ENCODE measurements at regions not wholly inside any gene's neighbourhood (a gene's known extent, or its start where the extent isn't known, plus 50 kb on each side); places are given as distances from the start of the nearest gene placed in this dataset.

- Histone ChIP-seq H3K27me3 (no peaks in the 10 kb centered on the region), H3K36me3 (no peaks in the 10 kb centered on the region), H3K4me3 (no peak overlapping the region), H3K27ac (no peak overlapping the region), H3K9me3 (no peaks in the 10 kb centered on the region), H3K4me1 (no peaks in the 10 kb centered on the region)
- intact Hi-C loops (cut with DNase I): no loop called here
- TF ChIP-seq POLR2A (IDR thresholded peaks at IDR 0.05) (no peak), CTCF (IDR thresholded peaks at IDR 0.05) (no peak)
- whole genome bisulfite sequencing (ENCODE audit: insufficient coverage, low coverage, low lambda C conversion rate, missing lambda C conversion rate): 71% methylated on average over 6 of the region's 6 CpGs
- DNase-seq (no peak), ATAC-seq (no peak)
Measured at GRCh38 chr2:204024906-204025475, 88.4 kb downstream of the ICOS start.

- ATAC-seq (no peak), DNase-seq (no peak)
- Histone ChIP-seq H3K9me3 (no peaks in the 10 kb centered on the region), H3K27me3 (no peaks in the 10 kb centered on the region), H3K36me3 (no peaks in the 10 kb centered on the region), H3K4me1 (no peaks in the 10 kb centered on the region), H3K27ac (no peak overlapping the region), H3K4me3 (no peak overlapping the region)
- intact Hi-C loops (cut with DNase I): no loop called here
- 64% methylated on average over 3 of the region's 3 CpGs for WGBS (ENCODE audit: insufficient coverage, low coverage, low lambda C conversion rate, missing lambda C conversion rate)
- TF ChIP-seq CTCF (IDR thresholded peaks at IDR 0.05) (peak in 2 of 4 donors; percentile 4 to 7), POLR2A (IDR thresholded peaks at IDR 0.05) (no peak)
Measured at GRCh38 chr2:204026294-204026693, 89.7 kb downstream of the ICOS start.

- H3K4me1 ChIP-seq: no peaks in the 10 kb centered on the region
- no peaks in the 10 kb centered on the region for H3K36me3 ChIP-seq
- WGBS (ENCODE audit: insufficient coverage, low coverage, low lambda C conversion rate, missing lambda C conversion rate): 42% methylated on average over 3 of the region's 3 CpGs
- no peak overlapping the region for H3K27ac ChIP-seq
- TF ChIP-seq CTCF (IDR thresholded peaks at IDR 0.05): no peak
- H3K27me3 ChIP-seq: no peaks in the 10 kb centered on the region
- intact Hi-C loops (cut with DNase I): no loop called here
- H3K9me3 ChIP-seq: no peaks in the 10 kb centered on the region
- no peak for DNase-seq
- no peak for ATAC-seq
- no peak overlapping the region for H3K4me3 ChIP-seq
Measured at GRCh38 chr2:204027091-204027490, 90.5 kb downstream of the ICOS start.

GRCh38 chr2:204030322-204030721 is 93.8 kb downstream of the ICOS start:
- no peaks in the 10 kb centered on the region for H3K4me1 ChIP-seq
- ATAC-seq: no peak
- WGBS (ENCODE audit: insufficient coverage, low coverage, low lambda C conversion rate, missing lambda C conversion rate): 44% methylated on average over 2 of the region's 2 CpGs
- H3K9me3 ChIP-seq: no peaks in the 10 kb centered on the region
- no peak for TF ChIP-seq POLR2A (IDR thresholded peaks at IDR 0.05)
- no peak for TF ChIP-seq CTCF (IDR thresholded peaks at IDR 0.05)
- no peaks in the 10 kb centered on the region for H3K27me3 ChIP-seq
- DNase-seq: no peak
- H3K4me3 ChIP-seq: no peak overlapping the region
- intact Hi-C loops (cut with DNase I): no loop called here
- H3K27ac ChIP-seq: no peak overlapping the region
- no peaks in the 10 kb centered on the region for H3K36me3 ChIP-seq

GRCh38 chr2:204031056-204031455 is 94.5 kb downstream of the ICOS start:
- no peaks in the 10 kb centered on the region for H3K4me1 ChIP-seq
- 31% methylated on average over 4 of the region's 4 CpGs for WGBS (ENCODE audit: insufficient coverage, low coverage, low lambda C conversion rate, missing lambda C conversion rate)
- DNase-seq (no peak), ATAC-seq (no peak)
- H3K9me3 ChIP-seq: no peaks in the 10 kb centered on the region
- H3K27me3 ChIP-seq: no peaks in the 10 kb centered on the region
- TF ChIP-seq POLR2A (IDR thresholded peaks at IDR 0.05): no peak
- TF ChIP-seq CTCF (IDR thresholded peaks at IDR 0.05): no peak
- intact Hi-C loops (cut with DNase I): no loop called here
- no peak overlapping the region for H3K4me3 ChIP-seq
- H3K36me3 ChIP-seq: no peaks in the 10 kb centered on the region
- no peak overlapping the region for H3K27ac ChIP-seq

Data from right lobe of liver (tissue), 6 donors.